ENCODE measurements at regions not wholly inside any gene's neighbourhood (a gene's known extent, or its start where the extent isn't known, plus 50 kb on each side); places are given as distances from the start of the nearest gene placed in this dataset.

DNA sequence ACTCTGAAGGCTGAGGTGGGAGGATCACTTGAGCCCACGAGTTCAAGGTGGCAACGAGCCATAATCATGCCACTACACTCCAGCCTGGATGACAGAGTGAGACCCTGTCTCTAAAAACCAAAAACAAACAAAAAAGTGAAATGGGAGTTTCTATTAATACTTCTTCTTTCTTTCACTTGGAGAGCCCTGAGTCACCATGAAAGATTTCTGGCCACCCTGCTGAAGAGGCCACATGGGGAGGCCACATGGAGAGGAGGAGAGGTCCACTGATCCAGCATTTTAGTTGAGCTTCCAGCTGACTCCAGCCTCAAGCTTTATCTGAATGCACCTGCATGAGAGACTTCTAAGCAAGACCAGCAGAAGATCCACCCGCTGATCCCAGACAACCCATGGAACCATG lies 74.2 kb upstream of the LAPTM4A start:
- TF ChIP-seq, protein P1, sequence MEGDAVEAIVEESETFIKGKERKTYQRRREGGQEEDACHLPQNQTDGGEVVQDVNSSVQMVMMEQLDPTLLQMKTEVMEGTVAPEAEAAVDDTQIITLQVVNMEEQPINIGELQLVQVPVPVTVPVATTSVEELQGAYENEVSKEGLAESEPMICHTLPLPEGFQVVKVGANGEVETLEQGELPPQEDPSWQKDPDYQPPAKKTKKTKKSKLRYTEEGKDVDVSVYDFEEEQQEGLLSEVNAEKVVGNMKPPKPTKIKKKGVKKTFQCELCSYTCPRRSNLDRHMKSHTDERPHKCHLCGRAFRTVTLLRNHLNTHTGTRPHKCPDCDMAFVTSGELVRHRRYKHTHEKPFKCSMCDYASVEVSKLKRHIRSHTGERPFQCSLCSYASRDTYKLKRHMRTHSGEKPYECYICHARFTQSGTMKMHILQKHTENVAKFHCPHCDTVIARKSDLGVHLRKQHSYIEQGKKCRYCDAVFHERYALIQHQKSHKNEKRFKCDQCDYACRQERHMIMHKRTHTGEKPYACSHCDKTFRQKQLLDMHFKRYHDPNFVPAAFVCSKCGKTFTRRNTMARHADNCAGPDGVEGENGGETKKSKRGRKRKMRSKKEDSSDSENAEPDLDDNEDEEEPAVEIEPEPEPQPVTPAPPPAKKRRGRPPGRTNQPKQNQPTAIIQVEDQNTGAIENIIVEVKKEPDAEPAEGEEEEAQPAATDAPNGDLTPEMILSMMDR (IDR thresholded peaks at IDR 0.05; ENCODE audit: low read depth, low read length) = no peak
- no peak overlapping the region for H3K4me3 ChIP-seq (ENCODE audit: low read depth, low read length)

- TF ChIP-seq, protein P1 (IDR thresholded peaks at IDR 0.05; ENCODE audit: low read depth, low read length) = no peak
- no peak overlapping the region for H3K4me3 ChIP-seq (ENCODE audit: low read depth, low read length)
Measured at GRCh38 chr2:20125164-20125563, 73.7 kb upstream of the LAPTM4A start.

GRCh38 chr2:20123871-20124594 lies 72.6 kb upstream of the LAPTM4A start:
- no peak overlapping the region for H3K4me3 ChIP-seq (ENCODE audit: low read depth, low read length)
- TF ChIP-seq, protein P1 (IDR thresholded peaks at IDR 0.05; ENCODE audit: low read depth, low read length) = no peak

DNA sequence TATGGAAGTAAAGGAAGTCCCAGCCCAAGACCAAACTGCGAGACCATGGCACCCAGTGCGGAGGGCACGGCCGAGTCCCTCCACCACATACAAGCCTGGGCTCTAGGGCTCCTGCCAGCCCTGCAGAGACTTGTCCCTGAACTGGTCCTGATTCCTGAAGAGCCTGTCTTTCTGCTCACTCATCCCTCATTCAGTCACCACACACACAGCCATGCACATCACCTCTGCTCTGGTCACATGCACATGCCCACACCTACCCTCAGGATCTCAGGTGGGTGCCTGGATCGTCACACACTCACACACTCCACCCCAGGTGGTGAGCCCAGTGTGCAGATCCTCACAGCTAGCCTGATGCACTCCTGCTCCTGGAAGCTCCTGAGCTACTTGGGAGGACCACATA lies 71.4 kb upstream of the LAPTM4A start:
- no peak overlapping the region for H3K4me3 ChIP-seq (ENCODE audit: low read depth, low read length)
- TF ChIP-seq, protein P1 (IDR thresholded peaks at IDR 0.05; ENCODE audit: low read depth, low read length) = no peak

GRCh38 chr2:20120569-20121416 lies 69.4 kb upstream of the LAPTM4A start:
- no peak overlapping the region for H3K4me3 ChIP-seq (ENCODE audit: low read depth, low read length)
- TF ChIP-seq, protein P1 (IDR thresholded peaks at IDR 0.05; ENCODE audit: low read depth, low read length) = no peak

DNA sequence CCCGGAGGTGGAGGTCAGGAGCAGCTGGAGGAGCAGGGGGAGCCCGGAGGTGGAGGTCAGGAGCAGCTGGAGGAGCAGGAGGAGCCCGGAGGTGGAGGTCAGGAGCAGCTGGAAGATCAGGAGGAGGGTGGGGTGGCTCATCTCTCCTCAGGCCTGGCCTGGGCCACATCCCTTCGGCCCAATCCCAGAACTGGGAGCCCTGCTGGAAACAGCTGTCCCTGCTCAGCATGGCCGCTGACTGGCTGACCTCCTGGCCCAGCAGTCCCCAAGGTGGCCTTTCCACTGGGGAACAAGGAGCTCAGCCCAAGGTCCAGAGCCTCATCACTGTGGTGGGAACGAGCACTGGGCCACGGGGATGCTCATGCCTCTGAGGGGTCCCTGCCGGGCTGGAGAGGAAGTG lies 66.6 kb upstream of the LAPTM4A start:
- TF ChIP-seq, protein P1 (IDR thresholded peaks at IDR 0.05; ENCODE audit: low read depth, low read length) = no peak
- no peak overlapping the region for H3K4me3 ChIP-seq (ENCODE audit: low read depth, low read length)

DNA sequence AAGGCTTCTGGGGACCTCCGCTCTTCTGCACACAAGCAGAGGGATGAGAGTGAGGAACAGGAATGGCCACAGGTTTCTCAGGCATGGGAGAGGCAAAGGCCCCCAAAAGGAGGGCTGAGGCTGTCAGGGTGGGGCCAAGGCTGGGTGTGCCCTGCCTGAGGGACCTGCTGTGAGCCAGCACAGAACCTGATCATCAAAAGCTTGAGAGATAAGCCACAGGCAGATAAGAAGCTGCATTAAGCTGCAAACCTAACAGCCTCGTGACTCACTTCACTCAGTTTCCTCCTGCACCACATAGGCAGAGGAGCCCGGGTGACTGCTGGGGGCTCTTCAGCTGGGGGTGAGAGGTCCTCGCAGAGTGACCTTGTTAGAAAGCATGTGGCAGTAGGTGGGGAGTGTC lies 64.5 kb upstream of the LAPTM4A start:
- TF ChIP-seq, protein P1 (IDR thresholded peaks at IDR 0.05; ENCODE audit: low read depth, low read length) = no peak

More for the DNA sequence above, 64.5 kb upstream of the LAPTM4A start:
- H3K4me3 ChIP-seq (ENCODE audit: low read depth, low read length) = no peak overlapping the region

Measured in WI38 (cell line).